Adrenal gland (tissue), 9 donors: ENCODE measurements at regions not wholly inside any gene's neighbourhood (a gene's known extent, or its start where the extent isn't known, plus 50 kb on each side); places are given as distances from the start of the nearest gene placed in this dataset.
A peak's percentile ranks its signal among the peaks of the same experiment; 100 is the strongest.
"Not testable (repeated sequence)": the region's sequence is repeated elsewhere in the genome, so short reads cannot be mapped to it uniquely, and the experiment has no call there.

Experiments used
- DNase-seq, 7 donors: peaks; one replicate each; pipeline ENCODE4 v3.0.0-alpha.2; 2019 to 2020
- H3K27ac ChIP-seq, 5 donors: fragments of 200-600 bp; sonication (generic) in 4 of 5; 1 replicate in 3 of 5; 2 replicates in 2 of 5; pipeline versions ENCODE4 v1.5.1 to v1.8.0; 2016 to 2020; ENCODE audit warnings: mild to moderate bottlenecking in 1 of 5
- H3K27me3 ChIP-seq: fragments of 200-600 bp; 2 replicates; pipeline ENCODE4 v1.8.0; 2021
- H3K36me3 ChIP-seq, 2 donors: fragments of 200-600 bp; replicated peaks in 1 of 2; 1 replicate in 1 of 2; 2 replicates in 1 of 2; pipeline versions ENCODE4 v1.5.1 to v1.8.0; 2018 to 2022
- H3K4me1 ChIP-seq, 2 donors: fragments of 200-600 bp; replicated peaks in 1 of 2; 1 replicate in 1 of 2; 2 replicates in 1 of 2; pipeline versions ENCODE4 v1.5.1 to v1.8.0; 2018 to 2021
- H3K4me3 ChIP-seq, 4 donors: fragments of 200-600 bp; sonication (generic) in 3 of 4; one replicate each; pipeline ENCODE4 v1.5.1; 2016 to 2018
- H3K9me3 ChIP-seq, 3 donors: fragments of 200-600 bp; sonication (generic) in 1 of 3; replicated peaks in 1 of 3; 1 replicate in 2 of 3; 2 replicates in 1 of 3; pipeline versions ENCODE4 v1.5.1 to v1.8.0; 2016 to 2021
- CTCF ChIP-seq, 6 experiments: fragments of 450-650 bp in 4 of 6; fragments of 200-600 bp in 2 of 6; sonication (generic) in 1 of 6; IDR thresholded peaks; 1 replicate in 5 of 6; 2 replicates in 1 of 6; pipeline versions ENCODE4 v1.5.1 to v1.8.0; 2016 to 2021; ENCODE audit warnings: antibody characterized with exemption in 6 of 6, mild to moderate bottlenecking in 2 of 6, moderate library complexity in 1 of 6
- POLR2A ChIP-seq, 2 donors: fragments of 450-650 bp; IDR thresholded peaks; one replicate each; pipeline ENCODE4 v1.6.1; 2017; ENCODE audit warnings: antibody characterized with exemption in 2 of 2, mild to moderate bottlenecking in 2 of 2, moderate library complexity in 1 of 2
- WGBS, 4 donors: extraction: QIAGEN DNeasy Blood & Tissue Kit in 2 of 4; methylation state at CpG; one replicate each; pipeline versions ENCODE4 v1.1.5 to v1.1.7; 2013 to 2017; 5-methylcytosine and 5-hydroxymethylcytosine counted together
- intact Hi-C, 2 donors: fragments of 100-400 bp; cut with DNase I; formaldehyde crosslinking; loops; one replicate each; pipeline versions ENCODE4 v1.14.1 to v1.15.0; 2022 to 2023
- donor health status: healthy with polysubstance abuse.
- donor health status: Bipolar disorder and iron deficiency.
- donor health status: DM: yes; HTN: yes; CAD: no.
- donor health status: DM: no; HTN: no; CAD: no.
- donor health status: DM: no; HTN: no; CAD: no.

DNA sequence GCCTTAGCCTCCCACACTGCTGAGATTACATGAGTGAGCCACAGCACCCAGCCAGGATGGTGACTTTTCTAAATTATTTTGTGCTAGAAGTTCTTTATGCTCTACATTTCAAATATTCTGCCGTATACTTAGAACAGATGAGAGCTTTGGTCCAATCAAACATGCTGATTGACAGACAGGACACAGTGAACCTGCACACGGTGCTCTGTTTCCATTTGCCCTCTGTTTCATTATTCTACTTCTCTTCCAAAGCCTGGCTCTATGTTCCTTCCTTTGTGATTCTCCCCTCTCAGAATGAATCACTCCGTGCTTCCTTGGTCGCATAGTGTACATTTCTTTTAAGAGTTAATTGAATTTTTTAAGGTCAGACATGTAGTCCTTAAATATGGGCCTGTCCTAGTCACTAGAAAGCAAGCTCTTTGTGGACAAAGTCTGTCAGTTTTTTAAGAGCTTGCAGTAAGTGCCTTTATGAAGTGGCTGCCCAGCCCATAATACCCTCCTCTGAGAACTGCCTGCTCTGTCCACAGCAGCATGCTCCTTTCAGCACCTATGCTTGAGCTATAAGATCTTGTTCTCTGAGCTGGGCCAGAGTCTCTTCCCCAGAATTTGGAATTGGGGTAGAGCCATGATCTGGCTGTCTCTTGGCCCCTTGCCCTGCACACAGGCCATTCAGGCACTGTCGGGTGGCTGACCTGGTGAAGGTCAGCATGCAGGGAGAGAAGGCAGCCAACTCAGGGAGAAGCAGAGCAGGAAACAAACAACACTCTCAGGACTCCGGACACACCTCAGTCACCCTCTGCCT, 66.8 kb upstream of the SLC44A3 start:
- intact Hi-C loops = no loop called here
- peaks cover 28 to 43% of the 10 kb centered on the region in 2 donors for H3K4me1 ChIP-seq
- H3K4me3 ChIP-seq = no peak overlapping the region
- H3K27ac ChIP-seq = peak overlapping the region in 4 of 5 donors; percentile 47 to 80 (median 70)
- peak; percentile 66 to 89 (median 87) for DNase-seq
- no peaks in the 10 kb centered on the region for H3K36me3 ChIP-seq
- WGBS, 4 donors = 26 to 43% (median 36%) methylated on average over 6 of the region's 6 CpGs
- no peak for TF ChIP-seq CTCF (IDR thresholded peaks at IDR 0.05)
- TF ChIP-seq POLR2A (IDR thresholded peaks at IDR 0.05) = peak in 1 of 2 donors; percentile 29
- H3K9me3 ChIP-seq = no peaks in the 10 kb centered on the region
- H3K27me3 ChIP-seq = no peaks in the 10 kb centered on the region

GRCh38 chr1:94751483-94751882, 68.7 kb upstream of the SLC44A3 start:
- H3K36me3 ChIP-seq, H3K27ac ChIP-seq, DNase-seq, H3K9me3 ChIP-seq, H3K4me3 ChIP-seq, intact Hi-C loops, H3K27me3 ChIP-seq: not testable (repeated sequence)
- 79 to 90% (median 90%) methylated on average over 5 of the region's 5 CpGs for WGBS, 4 donors
- H3K4me1 ChIP-seq = peaks cover 28 to 43% of the 10 kb centered on the region in 2 donors

- Histone ChIP-seq H3K27me3 (no peaks in the 10 kb centered on the region), H3K9me3 (no peaks in the 10 kb centered on the region), H3K27ac (peak overlapping the region in 1 of 5 donors; percentile 55), H3K36me3 (no peaks in the 10 kb centered on the region), H3K4me3 (no peak overlapping the region), H3K4me1 (peaks cover 0 to 8% of the 10 kb centered on the region in 2 donors)
- intact Hi-C loops = no loop called here
- TF ChIP-seq POLR2A (IDR thresholded peaks at IDR 0.05) (no peak), CTCF (IDR thresholded peaks at IDR 0.05) (no peak)
- DNase-seq = peak in 2 of 7 donors; percentile 24 to 37
- WGBS, 4 donors = 61 to 72% (median 68%) methylated on average over 6 to 8 of the region's 8 CpGs
Measured at GRCh38 chr1:94746635-94747525, 73.3 kb upstream of the SLC44A3 start.

DNA sequence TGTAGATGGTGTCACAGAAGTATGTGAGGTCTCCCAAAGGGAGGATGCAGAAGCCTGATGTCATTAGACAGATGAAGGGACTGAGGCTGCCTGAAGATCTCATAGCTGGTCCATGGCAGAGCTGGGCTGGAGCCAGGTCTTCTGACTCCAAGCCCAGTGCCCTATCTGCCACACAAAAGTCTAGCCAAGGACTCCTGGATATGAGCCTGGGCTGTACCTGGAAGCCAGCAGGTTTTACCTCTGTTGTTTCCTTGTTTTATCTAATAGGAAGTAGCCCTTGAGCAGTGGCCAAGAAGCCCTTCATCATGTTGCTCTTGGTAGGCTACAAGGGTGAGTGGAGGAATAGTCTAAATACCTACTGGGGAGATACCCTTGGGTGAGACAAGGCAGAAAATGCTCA, 74.4 kb upstream of the SLC44A3 start:
- H3K27me3 ChIP-seq = no peaks in the 10 kb centered on the region
- H3K4me1 ChIP-seq = peaks cover 0 to 8% of the 10 kb centered on the region in 2 donors
- no peaks in the 10 kb centered on the region for H3K36me3 ChIP-seq
- H3K27ac ChIP-seq = no peak overlapping the region
- TF ChIP-seq POLR2A (IDR thresholded peaks at IDR 0.05) (no peak), CTCF (IDR thresholded peaks at IDR 0.05) (no peak)
- no peak overlapping the region for H3K4me3 ChIP-seq
- DNase-seq = no peak
- H3K9me3 ChIP-seq = no peaks in the 10 kb centered on the region
- intact Hi-C loops = no loop called here
